ENCODE measurements at regions not wholly inside any gene's neighbourhood (a gene's known extent, or its start where the extent isn't known, plus 50 kb on each side); places are given as distances from the start of the nearest gene placed in this dataset.

DNA sequence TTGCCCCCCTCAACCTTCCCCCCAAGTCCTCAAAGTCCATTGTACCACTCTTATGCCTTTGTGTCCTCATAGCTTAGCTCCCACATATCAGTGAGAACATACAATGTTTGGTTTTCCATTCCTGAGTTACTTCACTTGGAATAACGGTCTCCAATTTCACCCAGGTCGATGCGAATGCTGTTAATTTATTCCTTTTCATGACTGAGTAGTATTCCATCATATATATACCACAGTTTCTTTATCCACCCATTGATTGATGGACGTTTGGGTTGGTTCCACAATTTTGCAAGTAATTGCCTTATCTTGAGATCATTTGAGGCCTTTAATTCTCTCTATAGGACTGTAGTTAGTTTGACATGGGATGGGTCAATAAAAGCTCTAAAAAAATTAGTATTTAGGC, 124.7 kb downstream of the ARL4A start:
- H3K4me3 Mint-ChIP-seq, result no peak overlapping the region

More for the DNA sequence above, 124.7 kb downstream of the ARL4A start:
- DNase-seq (ENCODE audit: low spot score), result no peak
- Mint-ChIP-seq H3K27ac (no peak overlapping the region), H3K9me3 (peaks cover 5% of the 10 kb centered on the region; the same call in 2 of the 3 replicates), H3K27me3 (ENCODE audit: insufficient read depth, low read depth, poor library complexity) (no peaks in the 10 kb centered on the region), H3K36me3 (ENCODE audit: low read depth) (peaks cover 5% of the 10 kb centered on the region; the same call in 1 of the 3 replicates), H3K4me1 (peaks cover 14% of the 10 kb centered on the region)
- Histone ChIP-seq H3K27ac (ENCODE audit: low read depth) (no peak overlapping the region), H3K27me3 (ENCODE audit: insufficient read depth) (no peaks in the 10 kb centered on the region), H2AFZ (no peak overlapping the region), H3K9me2 (ENCODE audit: insufficient read depth) (no peaks in the 10 kb centered on the region; the same call in 1 of the 2 replicates), H3K4me3 (no peak overlapping the region), H3K79me2 (replicated peaks; ENCODE audit: insufficient read depth) (no peaks in the 10 kb centered on the region), H3K36me3 (ENCODE audit: insufficient read depth) (no peaks in the 10 kb centered on the region), H3K4me1 (ENCODE audit: insufficient read depth) (peaks cover 11% of the 10 kb centered on the region), H3F3A (replicated peaks; ENCODE audit: low read depth) (no peaks in the 10 kb centered on the region), H4K20me1 (replicated peaks; ENCODE audit: insufficient read depth) (no peaks in the 10 kb centered on the region), H3K4me2 (no peak overlapping the region)
- TF ChIP-seq, protein P1, sequence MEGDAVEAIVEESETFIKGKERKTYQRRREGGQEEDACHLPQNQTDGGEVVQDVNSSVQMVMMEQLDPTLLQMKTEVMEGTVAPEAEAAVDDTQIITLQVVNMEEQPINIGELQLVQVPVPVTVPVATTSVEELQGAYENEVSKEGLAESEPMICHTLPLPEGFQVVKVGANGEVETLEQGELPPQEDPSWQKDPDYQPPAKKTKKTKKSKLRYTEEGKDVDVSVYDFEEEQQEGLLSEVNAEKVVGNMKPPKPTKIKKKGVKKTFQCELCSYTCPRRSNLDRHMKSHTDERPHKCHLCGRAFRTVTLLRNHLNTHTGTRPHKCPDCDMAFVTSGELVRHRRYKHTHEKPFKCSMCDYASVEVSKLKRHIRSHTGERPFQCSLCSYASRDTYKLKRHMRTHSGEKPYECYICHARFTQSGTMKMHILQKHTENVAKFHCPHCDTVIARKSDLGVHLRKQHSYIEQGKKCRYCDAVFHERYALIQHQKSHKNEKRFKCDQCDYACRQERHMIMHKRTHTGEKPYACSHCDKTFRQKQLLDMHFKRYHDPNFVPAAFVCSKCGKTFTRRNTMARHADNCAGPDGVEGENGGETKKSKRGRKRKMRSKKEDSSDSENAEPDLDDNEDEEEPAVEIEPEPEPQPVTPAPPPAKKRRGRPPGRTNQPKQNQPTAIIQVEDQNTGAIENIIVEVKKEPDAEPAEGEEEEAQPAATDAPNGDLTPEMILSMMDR (conservative IDR thresholded peaks at IDR 0.05; ENCODE audit: low read depth in 2 of 2), result no peak
- TF ChIP-seq POLR2AphosphoS5 (IDR thresholded peaks at IDR 0.05; ENCODE audit: low read depth) (no peak), STAT1 (IDR thresholded peaks at IDR 0.05; ENCODE audit: unreplicated experiment) (no peak), CREB1 (CRISPR knock-in tag; IDR thresholded peaks at IDR 0.05; ENCODE audit: low read depth) (no peak), JUNB (IDR thresholded peaks at IDR 0.05; ENCODE audit: unreplicated experiment) (no peak), NANOG (IDR thresholded peaks at IDR 0.05; ENCODE audit: borderline replicate concordance) (no peak), EZH2 (IDR thresholded peaks at IDR 0.05; ENCODE audit: low read depth, unreplicated experiment) (no peak), ZNF114 (CRISPR knock-in tag; IDR thresholded peaks at IDR 0.05) (no peak), EZH2phosphoT487 (IDR thresholded peaks at IDR 0.05; ENCODE audit: unreplicated experiment) (no peak)
- TF ChIP-seq, protein P2, sequence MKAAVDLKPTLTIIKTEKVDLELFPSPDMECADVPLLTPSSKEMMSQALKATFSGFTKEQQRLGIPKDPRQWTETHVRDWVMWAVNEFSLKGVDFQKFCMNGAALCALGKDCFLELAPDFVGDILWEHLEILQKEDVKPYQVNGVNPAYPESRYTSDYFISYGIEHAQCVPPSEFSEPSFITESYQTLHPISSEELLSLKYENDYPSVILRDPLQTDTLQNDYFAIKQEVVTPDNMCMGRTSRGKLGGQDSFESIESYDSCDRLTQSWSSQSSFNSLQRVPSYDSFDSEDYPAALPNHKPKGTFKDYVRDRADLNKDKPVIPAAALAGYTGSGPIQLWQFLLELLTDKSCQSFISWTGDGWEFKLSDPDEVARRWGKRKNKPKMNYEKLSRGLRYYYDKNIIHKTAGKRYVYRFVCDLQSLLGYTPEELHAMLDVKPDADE (IDR thresholded peaks at IDR 0.05), result no peak
- TF ChIP-seq, protein P3, sequence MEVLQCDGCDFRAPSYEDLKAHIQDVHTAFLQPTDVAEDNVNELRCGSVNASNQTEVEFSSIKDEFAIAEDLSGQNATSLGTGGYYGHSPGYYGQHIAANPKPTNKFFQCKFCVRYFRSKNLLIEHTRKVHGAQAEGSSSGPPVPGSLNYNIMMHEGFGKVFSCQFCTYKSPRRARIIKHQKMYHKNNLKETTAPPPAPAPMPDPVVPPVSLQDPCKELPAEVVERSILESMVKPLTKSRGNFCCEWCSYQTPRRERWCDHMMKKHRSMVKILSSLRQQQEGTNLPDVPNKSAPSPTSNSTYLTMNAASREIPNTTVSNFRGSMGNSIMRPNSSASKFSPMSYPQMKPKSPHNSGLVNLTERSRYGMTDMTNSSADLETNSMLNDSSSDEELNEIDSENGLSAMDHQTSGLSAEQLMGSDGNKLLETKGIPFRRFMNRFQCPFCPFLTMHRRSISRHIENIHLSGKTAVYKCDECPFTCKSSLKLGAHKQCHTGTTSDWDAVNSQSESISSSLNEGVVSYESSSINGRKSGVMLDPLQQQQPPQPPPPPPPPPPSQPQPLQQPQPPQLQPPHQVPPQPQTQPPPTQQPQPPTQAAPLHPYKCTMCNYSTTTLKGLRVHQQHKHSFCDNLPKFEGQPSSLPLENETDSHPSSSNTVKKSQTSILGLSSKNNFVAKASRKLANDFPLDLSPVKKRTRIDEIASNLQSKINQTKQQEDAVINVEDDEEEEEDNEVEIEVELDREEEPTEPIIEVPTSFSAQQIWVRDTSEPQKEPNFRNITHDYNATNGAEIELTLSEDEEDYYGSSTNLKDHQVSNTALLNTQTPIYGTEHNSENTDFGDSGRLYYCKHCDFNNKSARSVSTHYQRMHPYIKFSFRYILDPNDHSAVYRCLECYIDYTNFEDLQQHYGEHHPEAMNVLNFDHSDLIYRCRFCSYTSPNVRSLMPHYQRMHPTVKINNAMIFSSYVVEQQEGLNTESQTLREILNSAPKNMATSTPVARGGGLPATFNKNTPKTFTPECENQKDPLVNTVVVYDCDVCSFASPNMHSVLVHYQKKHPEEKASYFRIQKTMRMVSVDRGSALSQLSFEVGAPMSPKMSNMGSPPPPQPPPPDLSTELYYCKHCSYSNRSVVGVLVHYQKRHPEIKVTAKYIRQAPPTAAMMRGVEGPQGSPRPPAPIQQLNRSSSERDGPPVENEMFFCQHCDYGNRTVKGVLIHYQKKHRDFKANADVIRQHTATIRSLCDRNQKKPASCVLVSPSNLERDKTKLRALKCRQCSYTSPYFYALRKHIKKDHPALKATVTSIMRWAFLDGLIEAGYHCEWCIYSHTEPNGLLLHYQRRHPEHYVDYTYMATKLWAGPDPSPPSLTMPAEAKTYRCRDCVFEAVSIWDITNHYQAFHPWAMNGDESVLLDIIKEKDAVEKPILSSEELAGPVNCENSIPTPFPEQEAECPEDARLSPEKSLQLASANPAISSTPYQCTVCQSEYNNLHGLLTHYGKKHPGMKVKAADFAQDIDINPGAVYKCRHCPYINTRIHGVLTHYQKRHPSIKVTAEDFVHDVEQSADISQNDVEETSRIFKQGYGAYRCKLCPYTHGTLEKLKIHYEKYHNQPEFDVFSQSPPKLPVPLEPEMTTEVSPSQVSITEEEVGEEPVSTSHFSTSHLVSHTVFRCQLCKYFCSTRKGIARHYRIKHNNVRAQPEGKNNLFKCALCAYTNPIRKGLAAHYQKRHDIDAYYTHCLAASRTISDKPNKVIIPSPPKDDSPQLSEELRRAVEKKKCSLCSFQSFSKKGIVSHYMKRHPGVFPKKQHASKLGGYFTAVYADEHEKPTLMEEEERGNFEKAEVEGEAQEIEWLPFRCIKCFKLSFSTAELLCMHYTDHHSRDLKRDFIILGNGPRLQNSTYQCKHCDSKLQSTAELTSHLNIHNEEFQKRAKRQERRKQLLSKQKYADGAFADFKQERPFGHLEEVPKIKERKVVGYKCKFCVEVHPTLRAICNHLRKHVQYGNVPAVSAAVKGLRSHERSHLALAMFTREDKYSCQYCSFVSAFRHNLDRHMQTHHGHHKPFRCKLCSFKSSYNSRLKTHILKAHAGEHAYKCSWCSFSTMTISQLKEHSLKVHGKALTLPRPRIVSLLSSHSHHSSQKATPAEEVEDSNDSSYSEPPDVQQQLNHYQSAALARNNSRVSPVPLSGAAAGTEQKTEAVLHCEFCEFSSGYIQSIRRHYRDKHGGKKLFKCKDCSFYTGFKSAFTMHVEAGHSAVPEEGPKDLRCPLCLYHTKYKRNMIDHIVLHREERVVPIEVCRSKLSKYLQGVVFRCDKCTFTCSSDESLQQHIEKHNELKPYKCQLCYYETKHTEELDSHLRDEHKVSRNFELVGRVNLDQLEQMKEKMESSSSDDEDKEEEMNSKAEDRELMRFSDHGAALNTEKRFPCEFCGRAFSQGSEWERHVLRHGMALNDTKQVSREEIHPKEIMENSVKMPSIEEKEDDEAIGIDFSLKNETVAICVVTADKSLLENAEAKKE (CRISPR knock-in tag; IDR thresholded peaks at IDR 0.05), result no peak
- ATAC-seq, result no peak

All from GM23338 (cell line).